OCI-LY7 (cell line): ENCODE measurements at regions not wholly inside any gene's neighbourhood (a gene's known extent, or its start where the extent isn't known, plus 50 kb on each side); places are given as distances from the start of the nearest gene placed in this dataset.

Source experiments
- BruUV-seq: library from RNA; stranded (reverse); fragments of 400-500 nt; replicated peaks from 2 replicates; lab custom pipeline; 2021; lab: Mats Ljungman, UMichigan
- CTCF ChIA-PET: fragments of 300-600 bp; sonication (Branson Sonifier 250); formaldehyde crosslinking; loops from one replicate; lab custom pipeline; 2022; ENCODE audit warnings: antibody characterized with exemption; ENCODE audit not compliant: unreplicated experiment; lab: Charles Lee
- POLR2A ChIA-PET: fragments of 300-600 bp; sonication (Branson Sonifier 250); formaldehyde crosslinking; loops from one replicate; lab custom pipeline; 2022; ENCODE audit warnings: antibody characterized with exemption; lab: Charles Lee
- DNase-seq: peaks from one replicate; pipeline ENCODE4 v3.0.0-alpha.2; 2015; ENCODE audit warnings: low spot score
- H2AFZ ChIP-seq: fragments of 200-600 bp; sonication (generic), shearing (Covaris generic); 2 replicates; pipeline ENCODE4 v1.6.1; 2014; ENCODE audit warnings: mild to moderate bottlenecking, antibody characterized with exemption, low read length, moderate library complexity
- H3K27ac ChIP-seq: fragments of 200-600 bp; sonication (generic); 2 replicates; pipeline ENCODE4 v1.5.1; 2014; ENCODE audit warnings: mixed run types, low read depth, mild to moderate bottlenecking, moderate library complexity, low read length, inconsistent platforms; ENCODE audit not compliant: poor library complexity, severe bottlenecking
- H3K36me3 ChIP-seq: fragments of 200-600 bp; sonication (generic); 2 replicates; pipeline ENCODE4 v1.6.1; 2014; ENCODE audit warnings: mild to moderate bottlenecking, antibody characterized with exemption, low read length, moderate library complexity, mixed read lengths; ENCODE audit not compliant: insufficient read depth
- H3K4me1 ChIP-seq: fragments of 200-600 bp; sonication (generic); 2 replicates; pipeline ENCODE4 v1.5.1; 2014; ENCODE audit warnings: mild to moderate bottlenecking, low read length; ENCODE audit not compliant: insufficient read depth, poor library complexity, severe bottlenecking
- H3K4me2 ChIP-seq: fragments of 200-600 bp; sonication (generic); 2 replicates; pipeline ENCODE4 v1.6.1; 2014; ENCODE audit warnings: mild to moderate bottlenecking, low read length
- H3K4me3 ChIP-seq: fragments of 200-600 bp; sonication (generic); 2 replicates; pipeline ENCODE4 v1.5.1; 2014; ENCODE audit warnings: mild to moderate bottlenecking, low read depth, low read length; ENCODE audit not compliant: poor library complexity, severe bottlenecking
- H3K79me2 ChIP-seq: fragments of 200-600 bp; sonication (generic); 2 replicates; pipeline ENCODE4 v1.6.1; 2016; ENCODE audit warnings: low read depth, mild to moderate bottlenecking, low read length, moderate library complexity, mixed read lengths; ENCODE audit not compliant: insufficient read depth
- H3K9me2 ChIP-seq: fragments of 200-600 bp; sonication (generic); 2 replicates; pipeline ENCODE4 v1.6.1; 2016; ENCODE audit warnings: mild to moderate bottlenecking, low read length, mixed read lengths; ENCODE audit not compliant: insufficient read depth
- H3K9me3 ChIP-seq: fragments of 200-600 bp; sonication (generic); 2 replicates; pipeline ENCODE4 v1.6.1; 2014; ENCODE audit warnings: mild to moderate bottlenecking, mixed run types, low read length, mixed read lengths
- H4K20me1 ChIP-seq: fragments of 200-600 bp; sonication (generic); 2 replicates; pipeline ENCODE4 v1.6.1; 2014; ENCODE audit warnings: mild to moderate bottlenecking, antibody characterized with exemption, low read length, moderate library complexity, mixed read lengths; ENCODE audit not compliant: insufficient read depth
- CTCF ChIP-seq: fragments of 200-600 bp; sonication (generic); conservative IDR thresholded peaks from 2 replicates; pipeline ENCODE4 v1.5.1; 2014; ENCODE audit warnings: mild to moderate bottlenecking, antibody characterized with exemption, low read length, moderate library complexity, mixed read lengths
- EZH2phosphoT487 ChIP-seq: fragments of 200-600 bp; sonication (generic); IDR thresholded peaks from 2 replicates; pipeline ENCODE4 v1.6.1; 2018; ENCODE audit warnings: low read depth, borderline replicate concordance, mild to moderate bottlenecking, mixed run types, antibody characterized with exemption, low read length, moderate library complexity, mixed read lengths
- intact Hi-C: fragments of 100-400 bp; cut with micrococcal nuclease; formaldehyde crosslinking; loops from one replicate; pipeline ENCODE4 v1.10.0; 2022; ENCODE audit not compliant: unreplicated experiment

- Histone ChIP-seq H3K9me3 (no peaks in the 10 kb centered on the region), H3K79me2 (no peaks in the 10 kb centered on the region), H3K4me2 (no peak overlapping the region), H3K36me3 (no peaks in the 10 kb centered on the region), H4K20me1 (no peaks in the 10 kb centered on the region), H2AFZ (no peak overlapping the region), H3K27ac (no peak overlapping the region), H3K9me2 (no peaks in the 10 kb centered on the region), H3K4me1 (no peaks in the 10 kb centered on the region), H3K4me3 (no peak overlapping the region)
- no peak for DNase-seq
- intact Hi-C loops = no loop called here
- ChIA-PET CTCF (no interaction called here), POLR2A (no interaction called here)
- no TSS peak for BruUV-seq
- TF ChIP-seq EZH2phosphoT487 = no peak
These were observed 185.3 kb upstream of the TFAP2D start for GRCh38 chr6:50527985-50528384.

GRCh38 chr6:50539447-50539846 lies 173.9 kb upstream of the TFAP2D start:
- ChIA-PET CTCF (no interaction called here), POLR2A (no interaction called here)
- Histone ChIP-seq H4K20me1 (no peaks in the 10 kb centered on the region), H3K4me3 (no peak overlapping the region), H3K4me1 (no peaks in the 10 kb centered on the region), H3K4me2 (no peak overlapping the region), H2AFZ (no peak overlapping the region), H3K27ac (no peak overlapping the region), H3K9me3 (no peaks in the 10 kb centered on the region), H3K9me2 (no peaks in the 10 kb centered on the region), H3K79me2 (no peaks in the 10 kb centered on the region), H3K36me3 (no peaks in the 10 kb centered on the region)
- no peak for DNase-seq
- BruUV-seq = no TSS peak
- TF ChIP-seq CTCF (no peak), EZH2phosphoT487 (no peak)
- intact Hi-C loops = no loop called here

DNA sequence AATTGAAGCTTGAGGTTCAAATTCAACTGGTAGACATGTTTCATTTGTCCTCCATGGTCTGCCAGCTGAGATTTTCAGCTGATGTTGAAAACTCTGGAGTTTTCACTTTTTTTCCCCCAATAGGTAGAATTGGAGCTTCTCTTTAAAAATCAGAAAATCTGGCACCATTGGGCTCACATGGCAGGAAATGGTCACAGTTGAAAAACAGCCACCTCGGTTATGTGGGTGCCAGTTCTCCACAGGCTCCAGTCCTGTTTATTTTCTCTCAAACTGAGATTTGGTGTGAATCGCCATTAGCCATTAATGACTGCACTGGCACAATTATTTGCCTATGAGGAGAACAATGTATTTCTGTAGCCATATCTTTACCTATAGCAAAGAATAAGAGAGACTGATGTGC lies 171.4 kb upstream of the TFAP2D start:
- no peaks in the 10 kb centered on the region for H3K36me3 ChIP-seq
- BruUV-seq = no TSS peak

More for the DNA sequence above, 171.4 kb upstream of the TFAP2D start:
- TF ChIP-seq EZH2phosphoT487 = no peak
- TF ChIP-seq CTCF = no peak
- no peaks in the 10 kb centered on the region for H4K20me1 ChIP-seq
- no peak overlapping the region for H3K4me2 ChIP-seq
- intact Hi-C loops = no loop called here
- CTCF ChIA-PET = no interaction called here
- H3K9me3 ChIP-seq = no peaks in the 10 kb centered on the region
- H2AFZ ChIP-seq = no peak overlapping the region
- H3K79me2 ChIP-seq = no peaks in the 10 kb centered on the region
- no peak overlapping the region for H3K4me3 ChIP-seq
- DNase-seq = no peak
- no peaks in the 10 kb centered on the region for H3K4me1 ChIP-seq
- POLR2A ChIA-PET = interaction anchor here (0.5 to 0.6 kb wide), 2 partner anchors 36 to 1409 kb away, joined by 3 read pairs; no protein-coding TSS in a partner anchor
- no peaks in the 10 kb centered on the region for H3K9me2 ChIP-seq
- H3K27ac ChIP-seq = no peak overlapping the region
